Liver (tissue), 8 donors: ENCODE measurements at regions not wholly inside any gene's neighbourhood (a gene's known extent, or its start where the extent isn't known, plus 50 kb on each side); places are given as distances from the start of the nearest gene placed in this dataset.

ENCODE experiments used
- DNase-seq: peaks from one replicate; pipeline ENCODE4 v3.0.0-alpha.2; 2017; ENCODE audit warnings: low spot score
- H3K27ac ChIP-seq, 2 donors: one replicate each; pipeline ENCODE4 v1.7.0; 2013; ENCODE audit warnings: inconsistent platforms in 2 of 2, low read length in 2 of 2, control low read depth in 1 of 2, low read depth in 1 of 2, mild to moderate bottlenecking in 1 of 2
- H3K27me3 ChIP-seq, 4 donors: one replicate each; pipeline versions ENCODE4 v1.6.1 to v1.7.0; 2013; ENCODE audit warnings: low read length in 3 of 4, inconsistent platforms in 1 of 4, mild to moderate bottlenecking in 1 of 4, moderate library complexity in 1 of 4; ENCODE audit not compliant: control insufficient read depth in 4 of 4, insufficient read depth in 4 of 4
- H3K36me3 ChIP-seq, 4 donors: one replicate each; pipeline versions ENCODE4 v1.6.1 to v1.7.0; 2013; ENCODE audit warnings: low read length in 3 of 4, mild to moderate bottlenecking in 3 of 4, low read depth in 1 of 4, moderate library complexity in 1 of 4; ENCODE audit not compliant: control insufficient read depth in 4 of 4, insufficient read depth in 3 of 4
- H3K4me1 ChIP-seq, 4 donors: one replicate each; pipeline versions ENCODE4 v1.6.1 to v1.7.0; 2013; ENCODE audit warnings: low read length in 3 of 4, mild to moderate bottlenecking in 3 of 4, moderate library complexity in 1 of 4; ENCODE audit not compliant: control insufficient read depth in 4 of 4, insufficient read depth in 4 of 4
- H3K4me3 ChIP-seq, 3 donors: one replicate each; pipeline versions ENCODE4 v1.6.1 to v1.7.0; 2013; ENCODE audit warnings: low read length in 3 of 3, control low read depth in 1 of 3, low read depth in 1 of 3, mild to moderate bottlenecking in 1 of 3
- H3K9ac ChIP-seq, 2 donors: one replicate each; pipeline ENCODE4 v1.7.0; 2013; ENCODE audit warnings: low read length in 2 of 2, mild to moderate bottlenecking in 2 of 2, moderate library complexity in 2 of 2, control low read depth in 1 of 2, low read depth in 1 of 2
- H3K9me3 ChIP-seq, 4 donors: one replicate each; pipeline versions ENCODE4 v1.6.1 to v1.7.0; 2013; ENCODE audit warnings: low read length in 3 of 4; ENCODE audit not compliant: control insufficient read depth in 4 of 4
- FOXA1 ChIP-seq: IDR thresholded peaks from 2 replicates; pipeline ENCODE4 v1.6.1; 2016; ENCODE audit warnings: antibody characterized with exemption
- FOXA2 ChIP-seq: IDR thresholded peaks from 2 replicates; pipeline ENCODE4 v1.6.1; 2016; ENCODE audit warnings: antibody characterized with exemption
- GABPA ChIP-seq, 2 donors: IDR thresholded peaks in 1 of 2; conservative IDR thresholded peaks in 1 of 2; 2 replicates each; pipeline ENCODE4 v1.6.1; 2016; ENCODE audit warnings: antibody characterized with exemption in 2 of 2, mild to moderate bottlenecking in 1 of 2, moderate library complexity in 1 of 2
- HNF4G ChIP-seq: IDR thresholded peaks from 2 replicates; pipeline ENCODE4 v1.6.1; 2016; ENCODE audit warnings: antibody characterized with exemption
- NR2F2 ChIP-seq: IDR thresholded peaks from 2 replicates; pipeline ENCODE4 v1.6.1; 2016; ENCODE audit warnings: antibody characterized with exemption
- RAD21 ChIP-seq, 2 donors: IDR thresholded peaks; 2 replicates each; pipeline ENCODE4 v1.6.1; 2016; ENCODE audit warnings: antibody characterized with exemption in 2 of 2, mild to moderate bottlenecking in 2 of 2
- RXRA ChIP-seq, 2 donors: IDR thresholded peaks; 2 replicates each; pipeline ENCODE4 v1.6.1; 2017 to 2018; ENCODE audit warnings: antibody characterized with exemption in 2 of 2, mild to moderate bottlenecking in 1 of 2
- SP1 ChIP-seq: IDR thresholded peaks from 2 replicates; pipeline ENCODE4 v1.6.1; 2018; ENCODE audit warnings: antibody characterized with exemption, mild to moderate bottlenecking
- YY1 ChIP-seq: IDR thresholded peaks from 2 replicates; pipeline ENCODE4 v1.6.1; 2016; ENCODE audit warnings: antibody characterized with exemption, mild to moderate bottlenecking
- WGBS: extraction: QIAGEN DNeasy Blood & Tissue Kit; methylation state at CpG from one replicate; pipeline ENCODE4 v1.1.7; 2013; 5-methylcytosine and 5-hydroxymethylcytosine counted together
- TF ChIP-seq, protein P1 (sequence below): IDR thresholded peaks from 2 replicates; pipeline ENCODE4 v1.6.1; 2016; ENCODE audit warnings: antibody characterized with exemption
- TF ChIP-seq, protein P2 (sequence below): fragments of 150-350 bp; IDR thresholded peaks from 2 replicates; pipeline ENCODE4 v1.5.1; 2017; ENCODE audit warnings: improper control_type of control experiment, low read depth, low read length; ENCODE audit not compliant: missing input control
- TF ChIP-seq, protein P3 (sequence below): IDR thresholded peaks from 2 replicates; pipeline ENCODE4 v1.6.1; 2016; ENCODE audit warnings: antibody characterized with exemption
- TF ChIP-seq, protein P4 (sequence below): IDR thresholded peaks from 2 replicates; pipeline ENCODE4 v1.6.1; 2016; ENCODE audit warnings: antibody characterized with exemption, mild to moderate bottlenecking
- donor health status: healthy.
- donor health status: healthy.
- donor health status: healthy.
- donor health status: healthy.
- donor health status: healthy.

DNA sequence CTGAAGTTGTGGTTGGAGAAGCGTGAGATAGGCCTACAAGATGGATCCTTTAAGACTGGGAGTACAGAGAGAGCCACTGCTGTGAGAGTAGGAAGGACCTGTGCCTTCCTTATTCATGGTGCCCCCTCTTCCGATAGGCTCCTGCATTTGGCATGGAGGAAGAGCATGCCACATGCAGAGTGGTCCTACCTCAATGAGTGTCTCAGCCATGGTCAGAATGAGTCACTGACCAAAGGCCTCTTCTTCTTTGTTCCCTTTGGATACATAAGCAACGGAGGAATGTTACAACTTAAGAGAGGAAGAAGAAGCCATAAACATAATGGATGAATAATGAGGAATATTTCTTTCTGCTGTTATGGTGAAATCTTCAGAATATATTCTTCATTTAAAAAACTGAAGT is 681.2 kb upstream of the GRM7 start:
- peaks cover 0 to 3% (median 0%) of the 10 kb centered on the region in 4 donors for H3K9me3 ChIP-seq
- H3K4me3 ChIP-seq = no peak overlapping the region
- H3K27me3 ChIP-seq = no peaks in the 10 kb centered on the region
- no peaks in the 10 kb centered on the region for H3K36me3 ChIP-seq
- TF ChIP-seq GABPA (IDR thresholded peaks at IDR 0.05 in 1 of 2, conservative IDR thresholded peaks at IDR 0.05 in 1 of 2) = no peak
- no peak for TF ChIP-seq FOXA2
- TF ChIP-seq, protein P1, sequence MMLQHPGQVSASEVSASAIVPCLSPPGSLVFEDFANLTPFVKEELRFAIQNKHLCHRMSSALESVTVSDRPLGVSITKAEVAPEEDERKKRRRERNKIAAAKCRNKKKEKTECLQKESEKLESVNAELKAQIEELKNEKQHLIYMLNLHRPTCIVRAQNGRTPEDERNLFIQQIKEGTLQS = no peak
- DNase-seq = no peak
- H3K27ac ChIP-seq = no peak overlapping the region
- WGBS = 89% methylated on average over 3 of the region's 3 CpGs
- no peak overlapping the region for H3K9ac ChIP-seq
- H3K4me1 ChIP-seq = peaks cover 0 to 8% (median under 1%) of the 10 kb centered on the region in 4 donors

DNA sequence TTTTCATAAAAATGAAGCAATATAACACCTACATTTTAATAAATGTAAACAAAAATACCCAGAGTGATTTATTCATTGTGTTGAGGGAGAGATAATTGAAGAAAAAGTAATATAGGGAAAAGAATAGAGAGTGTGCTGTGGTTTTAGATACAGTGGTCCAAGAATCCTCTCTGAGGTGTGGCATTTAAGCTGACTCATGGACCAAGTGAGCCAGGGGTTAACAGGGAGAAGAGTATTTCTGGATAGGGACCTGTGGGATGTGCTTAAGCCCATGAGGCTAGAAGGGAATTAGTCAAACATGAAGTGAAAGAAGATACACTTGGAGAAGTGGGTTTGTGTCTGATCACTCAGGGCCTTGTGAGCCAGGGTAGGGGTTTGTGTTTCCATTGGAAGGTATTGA is 680.7 kb upstream of the GRM7 start:
- H3K36me3 ChIP-seq = no peaks in the 10 kb centered on the region
- H3K9me3 ChIP-seq = peaks cover 0 to 3% (median 0%) of the 10 kb centered on the region in 4 donors
- H3K27ac ChIP-seq = no peak overlapping the region
- H3K4me1 ChIP-seq = peaks cover 0 to 8% (median under 1%) of the 10 kb centered on the region in 4 donors
- no peak overlapping the region for H3K9ac ChIP-seq
- no peak for TF ChIP-seq FOXA2
- no peak for TF ChIP-seq HNF4G
- TF ChIP-seq NR2F2 = no peak
- TF ChIP-seq, protein P2, sequence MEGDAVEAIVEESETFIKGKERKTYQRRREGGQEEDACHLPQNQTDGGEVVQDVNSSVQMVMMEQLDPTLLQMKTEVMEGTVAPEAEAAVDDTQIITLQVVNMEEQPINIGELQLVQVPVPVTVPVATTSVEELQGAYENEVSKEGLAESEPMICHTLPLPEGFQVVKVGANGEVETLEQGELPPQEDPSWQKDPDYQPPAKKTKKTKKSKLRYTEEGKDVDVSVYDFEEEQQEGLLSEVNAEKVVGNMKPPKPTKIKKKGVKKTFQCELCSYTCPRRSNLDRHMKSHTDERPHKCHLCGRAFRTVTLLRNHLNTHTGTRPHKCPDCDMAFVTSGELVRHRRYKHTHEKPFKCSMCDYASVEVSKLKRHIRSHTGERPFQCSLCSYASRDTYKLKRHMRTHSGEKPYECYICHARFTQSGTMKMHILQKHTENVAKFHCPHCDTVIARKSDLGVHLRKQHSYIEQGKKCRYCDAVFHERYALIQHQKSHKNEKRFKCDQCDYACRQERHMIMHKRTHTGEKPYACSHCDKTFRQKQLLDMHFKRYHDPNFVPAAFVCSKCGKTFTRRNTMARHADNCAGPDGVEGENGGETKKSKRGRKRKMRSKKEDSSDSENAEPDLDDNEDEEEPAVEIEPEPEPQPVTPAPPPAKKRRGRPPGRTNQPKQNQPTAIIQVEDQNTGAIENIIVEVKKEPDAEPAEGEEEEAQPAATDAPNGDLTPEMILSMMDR = no peak
- TF ChIP-seq, protein P1 = no peak
- no peak for TF ChIP-seq YY1
- TF ChIP-seq, protein P3, sequence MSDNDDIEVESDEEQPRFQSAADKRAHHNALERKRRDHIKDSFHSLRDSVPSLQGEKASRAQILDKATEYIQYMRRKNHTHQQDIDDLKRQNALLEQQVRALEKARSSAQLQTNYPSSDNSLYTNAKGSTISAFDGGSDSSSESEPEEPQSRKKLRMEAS = no peak
- no peak for TF ChIP-seq GABPA (IDR thresholded peaks at IDR 0.05 in 1 of 2, conservative IDR thresholded peaks at IDR 0.05 in 1 of 2)
- no peak for TF ChIP-seq SP1
- TF ChIP-seq, protein P4, sequence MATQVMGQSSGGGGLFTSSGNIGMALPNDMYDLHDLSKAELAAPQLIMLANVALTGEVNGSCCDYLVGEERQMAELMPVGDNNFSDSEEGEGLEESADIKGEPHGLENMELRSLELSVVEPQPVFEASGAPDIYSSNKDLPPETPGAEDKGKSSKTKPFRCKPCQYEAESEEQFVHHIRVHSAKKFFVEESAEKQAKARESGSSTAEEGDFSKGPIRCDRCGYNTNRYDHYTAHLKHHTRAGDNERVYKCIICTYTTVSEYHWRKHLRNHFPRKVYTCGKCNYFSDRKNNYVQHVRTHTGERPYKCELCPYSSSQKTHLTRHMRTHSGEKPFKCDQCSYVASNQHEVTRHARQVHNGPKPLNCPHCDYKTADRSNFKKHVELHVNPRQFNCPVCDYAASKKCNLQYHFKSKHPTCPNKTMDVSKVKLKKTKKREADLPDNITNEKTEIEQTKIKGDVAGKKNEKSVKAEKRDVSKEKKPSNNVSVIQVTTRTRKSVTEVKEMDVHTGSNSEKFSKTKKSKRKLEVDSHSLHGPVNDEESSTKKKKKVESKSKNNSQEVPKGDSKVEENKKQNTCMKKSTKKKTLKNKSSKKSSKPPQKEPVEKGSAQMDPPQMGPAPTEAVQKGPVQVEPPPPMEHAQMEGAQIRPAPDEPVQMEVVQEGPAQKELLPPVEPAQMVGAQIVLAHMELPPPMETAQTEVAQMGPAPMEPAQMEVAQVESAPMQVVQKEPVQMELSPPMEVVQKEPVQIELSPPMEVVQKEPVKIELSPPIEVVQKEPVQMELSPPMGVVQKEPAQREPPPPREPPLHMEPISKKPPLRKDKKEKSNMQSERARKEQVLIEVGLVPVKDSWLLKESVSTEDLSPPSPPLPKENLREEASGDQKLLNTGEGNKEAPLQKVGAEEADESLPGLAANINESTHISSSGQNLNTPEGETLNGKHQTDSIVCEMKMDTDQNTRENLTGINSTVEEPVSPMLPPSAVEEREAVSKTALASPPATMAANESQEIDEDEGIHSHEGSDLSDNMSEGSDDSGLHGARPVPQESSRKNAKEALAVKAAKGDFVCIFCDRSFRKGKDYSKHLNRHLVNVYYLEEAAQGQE = no peak
- TF ChIP-seq FOXA1 = no peak
- TF ChIP-seq RXRA (IDR thresholded peaks at IDR 0.05) = no peak
- TF ChIP-seq RAD21 (IDR thresholded peaks at IDR 0.05) = no peak
- no peak for DNase-seq
- H3K27me3 ChIP-seq = no peaks in the 10 kb centered on the region
- H3K4me3 ChIP-seq = no peak overlapping the region
